ENCODE measurements at regions not wholly inside any gene's neighbourhood (a gene's known extent, or its start where the extent isn't known, plus 50 kb on each side); places are given as distances from the start of the nearest gene placed in this dataset.

- H3K27ac Mint-ChIP-seq = no peak overlapping the region
- H3K36me3 Mint-ChIP-seq = no peaks in the 10 kb centered on the region
- H3K9me3 Mint-ChIP-seq = no peaks in the 10 kb centered on the region
- no peaks in the 10 kb centered on the region for H3K4me1 Mint-ChIP-seq
- no peaks in the 10 kb centered on the region for H3K27me3 Mint-ChIP-seq
- H3K4me3 Mint-ChIP-seq = no peak overlapping the region
These were observed 84.7 kb downstream of the GLI2 start for GRCh38 chr2:120820263-120820952.

- Mint-ChIP-seq H3K9me3 (no peaks in the 10 kb centered on the region), H3K4me1 (no peaks in the 10 kb centered on the region), H3K27ac (no peak overlapping the region), H3K4me3 (no peak overlapping the region), H3K36me3 (no peaks in the 10 kb centered on the region), H3K27me3 (no peaks in the 10 kb centered on the region)
These were observed 85.2 kb downstream of the GLI2 start for GRCh38 chr2:120820953-120821279.

GRCh38 chr2:120821446-120822160 lies 85.9 kb downstream of the GLI2 start:
- Mint-ChIP-seq H3K4me1 (no peaks in the 10 kb centered on the region), H3K27ac (no peak overlapping the region), H3K36me3 (no peaks in the 10 kb centered on the region), H3K9me3 (no peaks in the 10 kb centered on the region), H3K27me3 (no peaks in the 10 kb centered on the region), H3K4me3 (no peak overlapping the region)

- no peaks in the 10 kb centered on the region for H3K27me3 Mint-ChIP-seq
- no peak overlapping the region for H3K27ac Mint-ChIP-seq
- H3K9me3 Mint-ChIP-seq = no peaks in the 10 kb centered on the region
- H3K4me1 Mint-ChIP-seq = no peaks in the 10 kb centered on the region
- H3K36me3 Mint-ChIP-seq = no peaks in the 10 kb centered on the region
- no peak overlapping the region for H3K4me3 Mint-ChIP-seq
These were observed 87.3 kb downstream of the GLI2 start for GRCh38 chr2:120822933-120823332.

- H3K27me3 Mint-ChIP-seq = no peaks in the 10 kb centered on the region
- H3K9me3 Mint-ChIP-seq = no peaks in the 10 kb centered on the region
- no peak overlapping the region for H3K27ac Mint-ChIP-seq
- no peaks in the 10 kb centered on the region for H3K4me1 Mint-ChIP-seq
- no peak overlapping the region for H3K4me3 Mint-ChIP-seq
- H3K36me3 Mint-ChIP-seq = no peaks in the 10 kb centered on the region
These were observed 87.9 kb downstream of the GLI2 start for GRCh38 chr2:120823551-120823950.

GRCh38 chr2:120824246-120824645 lies 88.6 kb downstream of the GLI2 start:
- no peaks in the 10 kb centered on the region for H3K27me3 Mint-ChIP-seq
- no peaks in the 10 kb centered on the region for H3K4me1 Mint-ChIP-seq
- H3K9me3 Mint-ChIP-seq = no peaks in the 10 kb centered on the region
- H3K4me3 Mint-ChIP-seq = no peak overlapping the region
- H3K36me3 Mint-ChIP-seq = no peaks in the 10 kb centered on the region
- no peak overlapping the region for H3K27ac Mint-ChIP-seq

- H3K4me3 Mint-ChIP-seq = no peak overlapping the region
- H3K27ac Mint-ChIP-seq = no peak overlapping the region
- H3K36me3 Mint-ChIP-seq = no peaks in the 10 kb centered on the region
- H3K27me3 Mint-ChIP-seq = no peaks in the 10 kb centered on the region
- no peaks in the 10 kb centered on the region for H3K9me3 Mint-ChIP-seq
- H3K4me1 Mint-ChIP-seq = no peaks in the 10 kb centered on the region
These were observed 89.9 kb downstream of the GLI2 start for GRCh38 chr2:120825370-120826259.

- Mint-ChIP-seq H3K4me1 (no peaks in the 10 kb centered on the region), H3K36me3 (no peaks in the 10 kb centered on the region), H3K4me3 (no peak overlapping the region), H3K27me3 (no peaks in the 10 kb centered on the region), H3K27ac (no peak overlapping the region), H3K9me3 (no peaks in the 10 kb centered on the region)
These were observed 90.6 kb downstream of the GLI2 start for GRCh38 chr2:120826260-120826648.

GRCh38 chr2:120826716-120827410 lies 91.2 kb downstream of the GLI2 start:
- no peaks in the 10 kb centered on the region for H3K9me3 Mint-ChIP-seq
- H3K4me3 Mint-ChIP-seq = no peak overlapping the region
- H3K4me1 Mint-ChIP-seq = no peaks in the 10 kb centered on the region
- H3K27me3 Mint-ChIP-seq = no peaks in the 10 kb centered on the region
- H3K27ac Mint-ChIP-seq = no peak overlapping the region
- H3K36me3 Mint-ChIP-seq = no peaks in the 10 kb centered on the region

GRCh38 chr2:120828066-120828465 lies 92.4 kb downstream of the GLI2 start:
- Mint-ChIP-seq H3K27ac (no peak overlapping the region), H3K27me3 (no peaks in the 10 kb centered on the region), H3K4me1 (no peaks in the 10 kb centered on the region), H3K9me3 (no peaks in the 10 kb centered on the region), H3K4me3 (no peak overlapping the region), H3K36me3 (no peaks in the 10 kb centered on the region)

GRCh38 chr2:120828829-120829632 lies 93.4 kb downstream of the GLI2 start:
- Mint-ChIP-seq H3K27ac (no peak overlapping the region), H3K4me1 (no peaks in the 10 kb centered on the region), H3K36me3 (no peaks in the 10 kb centered on the region), H3K4me3 (no peak overlapping the region), H3K9me3 (no peaks in the 10 kb centered on the region), H3K27me3 (no peaks in the 10 kb centered on the region)

- Mint-ChIP-seq H3K36me3 (no peaks in the 10 kb centered on the region), H3K4me1 (no peaks in the 10 kb centered on the region), H3K27me3 (no peaks in the 10 kb centered on the region), H3K9me3 (no peaks in the 10 kb centered on the region), H3K4me3 (no peak overlapping the region), H3K27ac (no peak overlapping the region)
These were observed 94.0 kb downstream of the GLI2 start for GRCh38 chr2:120829633-120830025.

GRCh38 chr2:120830096-120830830 lies 94.6 kb downstream of the GLI2 start:
- H3K4me1 Mint-ChIP-seq = no peaks in the 10 kb centered on the region
- H3K4me3 Mint-ChIP-seq = no peak overlapping the region

GRCh38 chr2:120831086-120831485 lies 95.4 kb downstream of the GLI2 start:
- Mint-ChIP-seq H3K36me3 (no peaks in the 10 kb centered on the region), H3K4me3 (no peak overlapping the region), H3K9me3 (no peaks in the 10 kb centered on the region), H3K27ac (no peak overlapping the region), H3K27me3 (peaks cover 1% of the 10 kb centered on the region), H3K4me1 (no peaks in the 10 kb centered on the region)

More at GRCh38 chr2:120830096-120830830, 94.6 kb downstream of the GLI2 start:
- H3K27ac Mint-ChIP-seq = no peak overlapping the region
- no peaks in the 10 kb centered on the region for H3K36me3 Mint-ChIP-seq
- no peaks in the 10 kb centered on the region for H3K27me3 Mint-ChIP-seq
- no peaks in the 10 kb centered on the region for H3K9me3 Mint-ChIP-seq
